HG03571 (cell line): ENCODE measurements at regions not wholly inside any gene's neighbourhood (a gene's known extent, or its start where the extent isn't known, plus 50 kb on each side); places are given as distances from the start of the nearest gene placed in this dataset.

ENCODE experiments used
- ATAC-seq: cut with Tn5 transposase; IDR thresholded peaks from one replicate; pipeline ENCODE4 v1.9.1; 2021; ENCODE audit not compliant: unreplicated experiment

DNA sequence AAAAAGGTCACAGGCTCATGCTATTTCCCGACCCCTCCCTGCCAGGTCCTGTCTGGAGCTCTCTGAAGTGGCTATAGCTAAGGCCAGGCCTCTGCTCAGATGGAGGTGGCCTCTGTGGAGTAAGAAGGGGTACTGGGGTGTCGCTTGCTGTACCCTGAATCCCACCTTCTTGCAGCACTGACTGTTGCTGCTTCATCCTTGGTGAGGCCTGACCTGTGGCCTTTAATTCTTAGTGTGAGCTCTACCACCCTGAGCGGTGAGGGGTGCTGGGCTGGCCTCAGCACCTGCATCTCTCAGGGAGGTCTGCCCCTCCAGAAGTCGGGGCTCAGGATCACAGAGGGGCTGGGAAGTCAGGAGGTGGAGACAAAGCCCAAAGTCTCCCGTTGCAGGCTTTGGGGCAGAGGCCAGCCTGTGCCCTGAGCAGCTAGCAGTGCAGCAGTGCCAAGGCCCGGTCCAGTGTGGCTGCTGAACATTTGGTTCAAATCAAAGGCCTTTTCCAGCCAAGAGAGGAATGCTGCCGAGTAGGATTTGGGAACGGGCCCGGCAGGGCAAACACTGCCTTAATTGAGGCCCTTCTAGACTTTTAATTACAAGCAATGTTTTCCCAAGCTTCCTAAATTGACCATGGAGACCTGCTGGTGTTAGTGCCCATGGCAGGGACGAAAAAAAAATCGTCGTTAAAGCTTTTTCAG is 133.5 kb upstream of the HAAO start:
- ATAC-seq: no peak

DNA sequence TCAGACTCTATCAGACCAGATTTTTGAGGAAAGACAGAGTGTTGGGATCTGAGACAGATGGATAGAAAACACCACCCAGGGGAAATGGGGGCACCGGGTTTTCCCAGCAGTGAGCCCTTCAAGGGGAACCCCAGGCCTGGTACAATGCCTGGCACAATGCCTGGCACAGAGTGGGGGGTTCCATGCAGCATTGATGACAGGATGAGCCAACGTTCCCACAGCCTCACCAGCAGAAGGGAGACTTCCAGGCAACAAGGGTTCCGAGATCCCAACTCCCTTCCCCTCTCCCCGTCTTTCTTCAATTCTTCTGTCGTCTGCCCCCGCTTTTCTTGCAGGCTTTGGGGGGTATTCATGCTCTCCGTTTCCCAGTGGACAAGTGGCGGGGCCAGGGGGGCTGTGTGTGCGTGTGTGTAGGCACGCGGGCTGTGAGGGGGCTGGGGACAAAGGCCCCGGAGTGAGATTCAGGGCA is 132.1 kb upstream of the HAAO start:
- no peak for ATAC-seq

DNA sequence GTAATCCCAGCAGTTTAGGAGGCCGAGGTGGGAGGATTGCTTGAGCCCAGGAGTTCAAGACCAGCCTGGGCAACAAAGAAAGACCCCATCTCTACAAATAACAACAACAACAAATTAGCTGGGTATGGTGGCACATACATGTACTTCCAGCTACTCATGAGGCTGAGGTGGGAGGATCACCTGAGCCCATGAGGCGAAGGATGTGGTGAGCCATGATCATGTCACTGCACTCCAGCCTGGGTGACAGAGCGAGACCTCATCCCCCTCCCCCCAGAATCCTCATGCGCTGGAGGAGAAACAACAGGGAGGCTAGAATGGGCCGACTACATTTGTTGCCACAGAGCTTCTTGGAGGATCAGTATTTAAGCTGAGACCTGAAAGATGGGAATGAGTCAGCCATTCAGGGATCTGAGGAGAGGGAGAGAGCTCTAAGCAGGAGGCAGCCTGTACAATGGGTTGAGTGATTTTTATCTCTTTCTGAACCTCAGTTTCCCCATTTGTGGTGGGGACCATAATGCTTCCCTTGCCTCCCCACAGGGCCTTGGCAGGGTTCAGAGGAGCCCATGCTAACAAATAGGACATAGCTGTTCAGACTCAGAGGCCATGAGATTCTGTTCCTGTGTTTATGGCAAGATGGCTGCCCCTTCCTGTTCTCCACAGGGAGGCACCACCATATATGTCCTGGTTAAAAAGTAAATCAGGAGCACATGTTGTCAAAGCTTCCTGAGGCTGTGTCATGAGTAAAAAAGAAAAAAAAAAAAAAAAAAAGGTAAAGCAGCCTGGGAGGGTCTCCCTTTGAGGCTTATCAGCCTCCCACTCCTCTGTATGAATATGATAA is 131.4 kb upstream of the HAAO start:
- ATAC-seq: no peak

DNA sequence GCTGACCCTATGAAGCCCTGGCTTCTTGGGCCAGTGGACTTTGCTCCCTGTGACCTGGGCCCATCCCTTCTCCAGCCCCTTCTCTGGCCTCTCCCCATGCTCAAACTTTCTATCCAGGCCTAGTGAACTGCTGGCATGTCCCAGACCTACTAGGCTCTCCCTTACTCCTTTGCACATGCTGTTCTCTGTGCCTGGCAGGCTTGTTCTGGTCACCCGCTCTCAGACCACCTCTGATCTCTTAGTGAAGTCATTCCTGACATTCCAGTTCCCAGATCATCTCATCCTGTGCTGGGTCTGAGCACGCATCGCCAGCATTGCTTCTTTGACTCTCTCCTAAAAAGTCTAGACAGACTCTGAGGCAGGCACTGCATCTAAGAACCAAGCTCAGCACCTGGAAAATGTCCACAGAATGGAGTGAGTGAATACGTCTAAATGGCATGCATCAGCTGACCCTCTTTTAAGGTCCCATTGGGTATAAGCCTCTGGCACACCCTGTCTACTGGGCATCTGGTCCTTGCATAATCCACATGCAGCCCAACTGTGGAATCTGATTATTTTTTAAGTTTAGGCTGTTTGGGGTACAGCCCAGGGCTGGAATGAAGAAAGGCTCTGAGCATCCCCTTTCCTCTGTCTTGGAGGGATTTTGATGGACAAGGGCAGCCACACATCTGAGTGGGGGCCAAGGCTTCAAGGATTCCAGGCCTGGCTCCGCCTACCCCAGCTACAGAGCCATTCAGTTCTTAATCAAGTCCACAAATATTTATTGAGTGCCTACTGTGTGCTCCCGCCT is 130.6 kb upstream of the HAAO start:
- no peak for ATAC-seq

DNA sequence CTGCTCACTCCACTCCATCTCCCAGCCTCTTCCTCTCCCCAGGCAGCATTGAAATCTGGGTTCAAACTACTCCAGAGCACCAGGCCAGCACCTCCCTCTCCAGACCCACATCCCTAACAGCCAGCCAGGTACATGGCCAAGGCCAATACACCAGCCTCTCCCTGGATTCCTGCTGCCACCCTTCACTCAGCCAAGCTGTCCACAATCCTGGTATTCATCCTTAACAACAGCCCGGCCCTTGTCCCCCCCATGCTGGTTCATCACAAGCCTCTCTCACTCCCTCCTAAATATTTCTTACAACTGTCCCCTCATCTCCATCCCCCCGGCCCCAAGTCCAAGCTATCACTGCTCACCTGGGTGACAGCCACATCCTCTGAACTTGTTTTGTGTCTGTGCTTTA is 129.9 kb upstream of the HAAO start:
- no peak for ATAC-seq

DNA sequence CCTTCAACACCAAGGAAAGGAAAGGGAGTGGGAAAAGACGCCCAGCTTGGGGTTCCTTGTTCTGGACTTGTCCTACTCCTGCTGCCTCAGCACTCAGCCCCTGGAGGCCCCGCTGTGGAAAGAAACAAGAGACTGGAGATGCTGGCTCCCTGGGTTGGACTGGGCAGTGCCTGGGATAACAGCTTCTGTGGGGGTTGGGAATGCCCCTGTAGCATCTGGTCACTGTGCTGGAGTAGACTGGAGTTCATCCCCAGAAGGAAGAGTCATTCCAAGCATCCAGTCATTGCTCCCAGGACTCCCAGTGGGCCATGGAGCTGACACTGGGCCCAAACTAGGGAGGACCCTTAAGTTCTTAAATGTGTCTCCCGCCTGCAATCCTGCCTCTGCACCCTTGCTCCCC is 129.3 kb upstream of the HAAO start:
- ATAC-seq: no peak

DNA sequence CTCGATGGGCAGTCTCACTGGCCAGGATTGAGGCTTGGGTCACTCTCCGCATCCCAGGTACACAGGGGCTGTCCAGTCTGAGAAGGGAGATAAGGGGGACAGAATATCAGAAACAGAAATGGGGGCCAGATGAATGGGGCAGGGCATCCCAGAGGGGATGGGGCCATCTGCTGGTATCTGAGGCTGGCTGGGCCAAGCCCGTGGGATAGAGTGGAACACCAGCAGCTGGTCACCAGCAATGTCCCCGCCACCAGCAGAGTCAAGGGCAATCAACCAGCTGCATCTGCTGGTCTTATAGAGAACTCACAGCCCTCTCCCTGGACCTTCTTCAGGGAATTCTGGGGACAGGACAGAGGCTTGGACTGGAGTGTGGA is 128.8 kb upstream of the HAAO start:
- no peak for ATAC-seq

DNA sequence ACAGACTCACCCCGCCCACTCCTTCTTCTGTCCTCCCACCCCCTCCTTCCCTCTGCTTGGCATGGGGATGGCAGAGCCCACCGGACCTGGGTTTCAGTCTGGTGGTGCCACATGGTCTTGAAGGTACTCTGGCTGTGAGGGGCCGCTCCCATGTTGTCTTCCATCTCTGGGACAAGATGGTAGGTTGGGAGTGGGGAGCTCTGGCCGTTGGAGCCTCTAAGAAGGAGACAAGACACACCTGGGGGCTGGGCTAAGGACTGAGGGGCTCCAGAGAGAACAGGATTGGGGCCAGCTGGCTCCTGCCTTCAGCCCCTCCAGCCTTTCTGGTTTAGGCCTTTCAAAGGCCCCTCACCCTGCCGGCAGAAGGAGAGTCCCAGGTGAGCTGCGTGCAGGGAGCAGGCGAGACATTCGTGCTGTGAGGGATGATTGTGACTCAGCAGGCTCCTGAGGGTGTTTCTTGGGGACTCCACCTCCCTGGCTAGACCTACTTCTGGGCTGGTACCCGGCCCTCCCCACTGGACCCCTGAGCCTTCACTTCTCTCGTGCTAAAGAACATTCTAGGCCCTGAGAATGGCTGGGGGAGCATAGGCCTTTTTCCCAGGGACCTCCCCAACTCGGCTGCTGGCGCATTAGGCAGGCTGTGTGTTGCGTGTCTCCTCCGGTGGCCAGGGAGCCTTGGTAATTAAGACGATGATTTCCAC is 128.2 kb upstream of the HAAO start:
- ATAC-seq: no peak

DNA sequence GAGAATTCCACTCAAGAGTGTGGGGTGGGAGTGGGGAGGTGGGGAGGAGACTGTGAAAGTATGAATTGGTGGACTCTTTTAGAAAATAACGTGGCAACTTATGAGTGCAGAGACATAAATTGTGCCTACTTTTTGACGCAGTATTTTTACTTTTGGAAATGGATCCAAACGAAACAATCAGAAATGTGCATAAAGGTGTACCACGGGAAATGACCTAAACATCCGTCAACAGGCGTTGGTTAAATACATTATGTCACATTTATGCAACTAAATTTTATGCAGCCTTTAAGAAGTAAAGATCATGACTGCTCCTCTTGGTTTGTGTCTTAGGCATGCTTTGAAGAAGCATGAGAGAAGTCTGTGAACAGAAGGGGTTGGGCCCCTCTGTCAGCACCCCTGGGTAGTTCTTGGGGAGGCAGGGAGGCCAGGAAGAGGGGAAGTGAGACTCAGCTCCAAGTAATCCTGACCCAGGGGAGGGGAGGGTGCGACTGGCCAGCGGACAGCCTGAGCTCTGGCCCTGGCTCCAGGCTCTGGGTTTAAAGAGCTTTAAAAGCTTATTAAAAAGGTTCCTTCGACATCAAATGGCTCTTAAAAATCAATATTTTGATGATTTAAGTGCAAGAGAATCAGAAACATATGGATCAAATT is 126.4 kb upstream of the HAAO start:
- no peak for ATAC-seq

DNA sequence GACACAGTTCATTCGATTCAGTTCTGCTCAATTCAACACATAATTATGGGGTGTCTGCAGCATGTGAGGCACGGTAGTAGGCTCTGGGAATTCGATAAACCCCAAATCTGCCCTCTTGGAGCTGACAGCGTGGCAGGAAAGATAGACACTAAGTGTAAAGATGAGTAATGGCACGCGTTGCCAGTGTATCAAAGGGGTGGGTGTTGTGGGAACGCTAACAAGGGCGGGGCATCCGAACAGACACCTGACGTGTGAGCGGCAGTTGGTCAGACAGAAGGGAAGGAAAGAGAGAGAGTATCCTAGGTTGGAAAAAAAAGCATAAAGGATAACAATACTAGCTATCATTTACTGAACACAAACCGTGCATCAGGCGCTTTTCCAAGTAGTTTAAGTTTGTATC is 125.7 kb upstream of the HAAO start:
- no peak for ATAC-seq

DNA sequence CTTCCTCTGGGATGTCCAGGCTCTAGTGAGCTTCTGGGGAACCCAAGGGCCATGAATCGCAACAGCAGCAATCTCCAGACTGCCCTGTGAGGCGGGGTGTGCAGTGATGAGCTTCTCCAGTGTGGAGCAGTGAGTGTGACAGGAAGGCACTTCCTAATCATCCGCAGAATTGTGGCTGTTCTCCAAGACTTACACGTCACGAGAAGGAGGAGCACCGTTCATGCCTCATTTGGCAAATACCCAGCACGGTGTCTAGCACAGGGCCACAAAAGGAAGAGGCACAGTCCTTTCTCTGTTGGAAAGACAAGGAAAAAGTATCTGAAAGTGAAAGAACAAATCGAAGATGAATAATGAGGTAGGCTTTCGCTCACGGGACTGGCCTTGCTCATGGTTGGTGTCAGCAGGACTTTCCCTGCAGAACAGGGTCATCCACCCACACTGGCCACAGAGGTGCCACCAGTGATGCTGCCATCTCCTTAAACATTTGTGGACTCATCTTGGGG is 125.1 kb upstream of the HAAO start:
- no peak for ATAC-seq

DNA sequence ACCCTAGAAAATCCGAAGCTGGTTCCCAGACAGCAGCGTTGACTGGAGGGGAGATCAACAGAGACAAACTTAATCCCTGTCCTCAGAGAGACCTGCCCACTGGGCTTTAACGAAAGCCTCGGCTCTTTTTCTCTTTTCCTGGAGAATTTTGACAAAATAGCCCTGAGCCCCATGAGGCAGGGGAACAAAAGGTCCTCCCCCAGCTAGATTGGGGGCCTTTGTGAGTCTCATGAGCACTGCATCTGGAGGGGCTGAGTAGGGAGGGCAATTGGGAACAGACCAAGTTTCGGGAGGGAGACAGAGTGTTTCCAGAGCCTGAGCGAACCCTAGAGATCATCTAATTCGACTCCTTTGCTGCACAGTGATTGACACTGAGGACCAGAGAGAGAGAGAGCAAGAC is 123.9 kb upstream of the HAAO start:
- ATAC-seq: no peak

DNA sequence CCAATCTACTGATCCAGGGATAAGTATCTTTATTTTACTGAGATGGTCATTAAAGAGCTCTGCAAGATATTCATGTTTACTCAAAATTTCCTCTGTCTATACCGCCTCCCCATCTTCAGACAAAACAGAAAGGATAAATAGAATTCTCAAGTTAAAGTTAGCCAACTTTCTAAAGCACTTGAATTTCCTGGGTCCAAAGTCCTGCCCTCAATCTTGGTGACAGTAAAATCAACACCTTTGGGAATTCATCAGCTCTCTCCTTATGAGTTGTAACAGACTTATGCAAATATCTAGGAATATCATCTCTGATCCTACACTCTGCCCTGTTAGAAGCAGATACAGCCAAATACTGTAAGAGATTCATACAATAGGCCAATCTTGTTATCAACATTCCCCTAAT is 122.5 kb upstream of the HAAO start:
- ATAC-seq: no peak

DNA sequence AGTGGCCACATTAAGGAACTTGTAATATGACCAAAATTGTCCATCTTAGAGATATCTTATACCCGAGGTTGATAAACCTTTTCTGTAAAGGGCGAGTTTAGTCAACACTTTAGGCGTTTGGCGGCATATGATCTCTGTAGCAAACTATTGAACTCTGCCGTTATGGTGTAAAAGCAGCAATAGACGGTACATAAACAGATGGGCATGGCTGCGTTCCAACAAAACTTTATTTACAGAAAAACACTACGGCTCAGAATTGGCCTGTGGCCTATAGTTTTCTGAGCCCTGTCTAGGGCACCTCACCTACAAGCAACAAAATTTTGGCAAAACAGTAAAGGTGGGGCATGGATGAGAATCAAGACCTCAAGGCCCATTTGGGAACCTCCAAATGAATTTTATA is 121.9 kb upstream of the HAAO start:
- no peak for ATAC-seq

DNA sequence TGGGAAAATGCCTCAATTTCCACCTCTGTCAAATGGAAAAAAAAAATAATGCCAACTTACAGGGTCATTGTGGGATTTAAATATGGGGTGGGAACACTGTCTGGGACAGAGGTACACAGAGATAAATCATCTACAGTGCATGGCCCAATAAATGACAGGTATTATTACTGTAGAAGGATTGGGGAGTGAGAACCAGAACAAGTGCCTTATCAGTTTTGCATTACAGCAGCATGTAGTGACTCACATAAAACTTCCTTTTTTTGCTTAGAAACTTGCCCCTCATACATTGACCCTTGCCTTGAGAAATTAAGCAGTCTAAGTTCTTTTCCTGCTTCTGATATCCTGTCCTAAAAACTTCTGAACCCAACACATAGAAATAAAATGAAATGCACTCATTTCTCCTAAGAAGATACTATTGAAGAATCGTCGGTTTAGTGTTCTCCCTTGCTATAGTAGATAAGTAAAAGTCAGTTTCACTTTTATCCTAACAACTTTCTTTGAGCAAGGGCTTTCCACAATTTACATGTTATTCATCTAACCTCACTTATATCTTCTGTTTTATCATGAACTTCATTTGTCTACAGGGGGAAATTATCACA is 121.0 kb upstream of the HAAO start:
- ATAC-seq: no peak

DNA sequence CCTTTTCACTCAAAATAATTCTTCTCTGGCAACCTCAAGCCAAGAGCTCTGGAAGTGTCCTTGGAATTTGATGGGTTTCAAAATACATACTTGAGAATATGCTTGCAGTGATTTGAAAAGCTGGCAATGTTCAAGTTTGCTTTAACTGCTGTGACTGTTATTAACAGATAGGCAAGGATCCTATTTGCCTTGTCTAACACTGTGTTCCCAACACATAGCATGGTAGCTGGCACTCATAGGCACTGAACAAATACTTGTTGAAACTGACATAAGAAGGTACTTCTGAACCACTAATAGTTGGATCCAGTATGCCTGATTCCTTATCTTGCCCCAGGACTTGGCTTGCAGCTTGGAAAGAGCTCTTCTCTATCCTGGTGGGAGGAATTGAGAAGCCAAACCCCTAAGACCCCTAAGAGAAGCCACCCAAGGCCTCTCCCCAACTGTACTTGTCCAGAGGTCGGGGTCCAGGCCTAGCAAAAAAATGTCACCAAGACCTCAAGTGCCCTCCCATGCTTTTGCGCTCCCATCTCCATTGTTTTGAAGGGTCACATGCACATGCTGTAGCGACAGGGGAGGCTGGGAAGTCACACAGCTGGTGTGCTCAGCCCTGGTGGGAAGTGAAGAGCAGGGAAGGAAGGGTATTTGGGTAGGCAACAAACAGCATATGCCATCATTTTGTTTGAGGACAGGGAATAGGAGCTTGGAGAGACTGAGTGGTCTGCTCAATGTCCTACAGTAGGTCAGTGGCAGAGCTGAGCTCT is 118.4 kb upstream of the HAAO start:
- ATAC-seq: no peak

DNA sequence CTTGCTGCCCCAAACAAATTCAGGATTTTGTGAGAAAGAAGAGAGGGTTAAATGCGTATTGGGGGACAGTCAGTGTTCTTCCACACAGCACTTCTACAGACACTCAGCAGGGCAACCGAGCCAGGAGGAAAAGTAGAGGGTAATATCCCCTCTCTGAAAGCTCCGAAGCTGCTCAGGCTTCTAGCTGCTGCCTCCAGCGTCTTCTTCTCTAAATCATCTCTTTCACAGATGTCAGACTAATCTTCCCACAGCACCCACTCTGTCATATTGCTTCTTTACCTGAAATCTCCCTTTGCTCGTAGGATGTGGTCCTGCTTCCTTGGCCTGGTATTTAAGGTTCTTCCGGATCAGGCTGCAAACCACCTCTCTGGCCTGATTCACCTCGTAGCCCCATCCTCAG is 117.6 kb upstream of the HAAO start:
- ATAC-seq: no peak

DNA sequence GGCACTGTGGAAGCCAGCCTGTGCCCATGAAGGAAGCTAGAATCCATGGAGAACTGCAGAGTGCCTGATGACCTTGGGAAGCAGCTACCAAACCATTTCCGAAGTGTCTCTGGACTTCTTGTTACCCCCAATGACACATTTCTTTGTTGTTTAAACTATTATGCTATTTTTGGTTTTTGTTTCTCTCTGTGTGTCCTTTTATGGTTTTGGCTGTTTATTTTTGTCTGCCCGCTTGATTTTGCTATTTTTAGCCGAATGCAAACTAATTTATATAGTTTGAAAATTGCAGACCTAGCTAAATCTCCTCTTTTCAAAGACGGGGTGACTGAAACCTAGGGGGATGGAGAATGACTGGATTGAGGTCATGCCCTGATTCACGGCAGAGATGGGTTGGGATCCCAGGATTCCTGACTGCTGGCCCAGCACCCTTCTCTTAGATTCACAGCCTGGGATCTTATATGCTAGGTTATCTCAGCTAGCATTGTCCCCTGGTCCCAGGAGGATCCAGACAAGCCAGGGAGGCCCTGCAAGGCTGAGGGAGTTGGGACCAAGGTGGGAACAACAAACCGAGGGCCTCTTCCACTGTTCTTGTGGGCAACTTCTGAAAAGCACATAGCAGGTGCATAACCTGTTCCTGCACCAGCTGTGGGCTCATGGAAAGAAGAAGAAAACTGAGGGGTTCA is 116.3 kb upstream of the HAAO start:
- ATAC-seq: no peak

DNA sequence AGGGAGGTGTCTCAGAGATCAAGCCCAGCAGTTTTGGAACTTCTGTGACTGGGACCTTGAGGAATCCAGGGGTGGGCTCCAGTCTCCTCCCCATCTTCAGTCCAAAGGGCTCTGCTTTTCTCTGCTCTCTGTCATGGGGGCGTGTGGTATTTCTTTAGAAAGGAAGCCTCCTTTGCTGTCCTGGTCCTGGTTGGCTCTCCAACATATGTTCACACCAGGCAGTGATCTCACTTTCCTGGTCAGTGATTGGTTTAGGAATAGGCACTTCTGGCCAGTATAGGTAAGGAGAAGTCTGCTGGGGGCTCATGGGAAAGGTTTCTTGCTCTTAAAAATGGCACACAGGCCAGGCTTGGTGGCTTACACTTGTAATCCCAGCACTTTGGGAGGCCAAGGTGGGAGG is 115.5 kb upstream of the HAAO start:
- ATAC-seq: no peak
